ENCODE measurements at regions not wholly inside any gene's neighbourhood (a gene's known extent, or its start where the extent isn't known, plus 50 kb on each side); places are given as distances from the start of the nearest gene placed in this dataset.

GRCh38 chr10:84891631-84892030 lies 563.2 kb downstream of the CCSER2 start:
- 0 out of 2 replicates have a peak, but pooled peaks cover 2% of the 10 kb centered on the region for H3K9me3 ChIP-seq (ENCODE audit: control insufficient read depth, insufficient read depth, low read length)
- no peaks in the 10 kb centered on the region for H4K20me1 ChIP-seq (ENCODE audit: insufficient read depth, low read length)
- no peak for TF ChIP-seq SMC3 (IDR thresholded peaks at IDR 0.05; ENCODE audit: low read depth, low read length)
- TF ChIP-seq, protein P1, sequence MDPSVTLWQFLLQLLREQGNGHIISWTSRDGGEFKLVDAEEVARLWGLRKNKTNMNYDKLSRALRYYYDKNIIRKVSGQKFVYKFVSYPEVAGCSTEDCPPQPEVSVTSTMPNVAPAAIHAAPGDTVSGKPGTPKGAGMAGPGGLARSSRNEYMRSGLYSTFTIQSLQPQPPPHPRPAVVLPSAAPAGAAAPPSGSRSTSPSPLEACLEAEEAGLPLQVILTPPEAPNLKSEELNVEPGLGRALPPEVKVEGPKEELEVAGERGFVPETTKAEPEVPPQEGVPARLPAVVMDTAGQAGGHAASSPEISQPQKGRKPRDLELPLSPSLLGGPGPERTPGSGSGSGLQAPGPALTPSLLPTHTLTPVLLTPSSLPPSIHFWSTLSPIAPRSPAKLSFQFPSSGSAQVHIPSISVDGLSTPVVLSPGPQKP (IDR thresholded peaks at IDR 0.05; ENCODE audit: borderline replicate concordance, low read depth, low read length) = no peak
- no peak for TF ChIP-seq FOS (IDR thresholded peaks at IDR 0.05; ENCODE audit: low read depth, low read length)
- no peak for TF ChIP-seq MAFK (IDR thresholded peaks at IDR 0.05; ENCODE audit: low read depth, low read length)
- TF ChIP-seq, protein P2, sequence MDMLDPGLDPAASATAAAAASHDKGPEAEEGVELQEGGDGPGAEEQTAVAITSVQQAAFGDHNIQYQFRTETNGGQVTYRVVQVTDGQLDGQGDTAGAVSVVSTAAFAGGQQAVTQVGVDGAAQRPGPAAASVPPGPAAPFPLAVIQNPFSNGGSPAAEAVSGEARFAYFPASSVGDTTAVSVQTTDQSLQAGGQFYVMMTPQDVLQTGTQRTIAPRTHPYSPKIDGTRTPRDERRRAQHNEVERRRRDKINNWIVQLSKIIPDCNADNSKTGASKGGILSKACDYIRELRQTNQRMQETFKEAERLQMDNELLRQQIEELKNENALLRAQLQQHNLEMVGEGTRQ (IDR thresholded peaks at IDR 0.05; ENCODE audit: low read depth, low read length) = no peak
- TF ChIP-seq NFE2L2 (IDR thresholded peaks at IDR 0.05; ENCODE audit: low read depth, low read length) = no peak
- no peak overlapping the region for H2AK9ac ChIP-seq (replicated peaks; ENCODE audit: low read depth, low read length, poor library complexity)
- H2BK120ac ChIP-seq (ENCODE audit: low read depth, low read length) = no peak overlapping the region
- intact Hi-C loops (cut with micrococcal nuclease) = no loop called here
- H3K18ac ChIP-seq (ENCODE audit: low read depth, low read length) = no peak overlapping the region
- H3K56ac ChIP-seq (ENCODE audit: extremely low read depth, insufficient read depth, low read length) = no peak overlapping the region
- H3K9me1 ChIP-seq (ENCODE audit: insufficient read depth, low read length) = no peaks in the 10 kb centered on the region
- no peak overlapping the region for H2BK5ac ChIP-seq (ENCODE audit: low read depth, low read length, poor library complexity, severe bottlenecking)
- H2BK20ac ChIP-seq (ENCODE audit: low read depth, low read length) = no peak overlapping the region
- DNase-seq (no peak), ATAC-seq (ENCODE audit: low read depth) (no peak)
- H2AK5ac ChIP-seq (ENCODE audit: low read depth, low read length) = no peak overlapping the region
- no peak overlapping the region for H4K8ac ChIP-seq (ENCODE audit: low read depth in 2 of 2, low read length in 2 of 2)
- BruUV-seq (replicated peaks) = no TSS peak
- ChIA-PET POLR2A (ENCODE audit: unreplicated experiment) (no interaction called here), CTCF (no interaction called here)
- no peak overlapping the region for H3K14ac ChIP-seq (replicated peaks; ENCODE audit: low read depth, low read length)
- H4K5ac ChIP-seq (ENCODE audit: low read depth, low read length) = no peak overlapping the region
- no peak overlapping the region for H3K23ac ChIP-seq (ENCODE audit: low read depth, low read length)
- no peaks in the 10 kb centered on the region for H3K27me3 ChIP-seq (ENCODE audit: control insufficient read depth, insufficient read depth, low read length)
- H4K91ac ChIP-seq (ENCODE audit: insufficient read depth, low read depth, low read length) = no peak overlapping the region
- no peak overlapping the region for H3K4me3 ChIP-seq (ENCODE audit: insufficient read depth, low read depth, low read length)
- H3K4me1 ChIP-seq (ENCODE audit: control insufficient read depth, insufficient read depth, low read length) = no peaks in the 10 kb centered on the region
- no peaks in the 10 kb centered on the region for H3K79me1 ChIP-seq (ENCODE audit: low read depth in 1 of 2, low read length in 2 of 2)
- H3K4ac ChIP-seq (ENCODE audit: low read depth, low read length) = no peak overlapping the region
- H3K4me2 ChIP-seq (ENCODE audit: low read depth, low read length) = no peak overlapping the region
- WGBS, 2 experiments (ENCODE audit: extremely low coverage in 2 of 2, insufficient read length in 1 of 2) = no CpG with 5 or more reads among the region's 4 CpGs
- dilution Hi-C loops (cut with HindIII; ENCODE audit: low sequenced_read_pairs, unreplicated experiment) = no loop called here
- H2BK15ac ChIP-seq (ENCODE audit: low read depth, low read length) = no peak overlapping the region
- H3K9ac ChIP-seq (ENCODE audit: low read depth, low read length) = no peak overlapping the region
- H3K36me3 ChIP-seq (ENCODE audit: control insufficient read depth, insufficient read depth, low read length) = no peaks in the 10 kb centered on the region
- no peak overlapping the region for H2AFZ ChIP-seq (replicated peaks; ENCODE audit: low read length, poor library complexity)
- in situ Hi-C loops (cut with MboI; ENCODE audit: low sequenced_read_pairs) = no loop called here
- no peak overlapping the region for H3K27ac ChIP-seq (ENCODE audit: insufficient read depth, low read length)
